ENCODE measurements at regions not wholly inside any gene's neighbourhood (a gene's known extent, or its start where the extent isn't known, plus 50 kb on each side); places are given as distances from the start of the nearest gene placed in this dataset.

- in situ Hi-C loops (cut with HindIII; ENCODE audit: low pct_unique_long_range_greater_than_20kb, low sequenced_read_pairs): no loop called here
- no peaks in the 10 kb centered on the region for H3K9me3 ChIP-seq (ENCODE audit: control insufficient read depth, insufficient read depth, low read depth, low read length)
- ChIA-PET CTCF (no interaction called here), POLR2A (no interaction called here)
- no peak for ATAC-seq
- no peak overlapping the region for H3K27ac ChIP-seq (ENCODE audit: low read length)
- H3K4me1 ChIP-seq (ENCODE audit: control insufficient read depth, insufficient read depth, low read length): no peaks in the 10 kb centered on the region
- intact Hi-C loops (cut with micrococcal nuclease; ENCODE audit: unreplicated experiment): no loop called here
- no peak overlapping the region for H3K4me3 ChIP-seq (ENCODE audit: low read depth in 2 of 2, low read length in 2 of 2)
- no TSS peak for BruUV-seq (replicated peaks)
- TF ChIP-seq POLR2AphosphoS5 (IDR thresholded peaks at IDR 0.05; ENCODE audit: low read depth, low read length) (no peak), SIN3A (IDR thresholded peaks at IDR 0.05; ENCODE audit: borderline replicate concordance, insufficient read depth, low read depth, low read length) (no peak), TCF7L2 (IDR thresholded peaks at IDR 0.05; ENCODE audit: low read depth, low read length) (no peak)
- TF ChIP-seq, protein P1, sequence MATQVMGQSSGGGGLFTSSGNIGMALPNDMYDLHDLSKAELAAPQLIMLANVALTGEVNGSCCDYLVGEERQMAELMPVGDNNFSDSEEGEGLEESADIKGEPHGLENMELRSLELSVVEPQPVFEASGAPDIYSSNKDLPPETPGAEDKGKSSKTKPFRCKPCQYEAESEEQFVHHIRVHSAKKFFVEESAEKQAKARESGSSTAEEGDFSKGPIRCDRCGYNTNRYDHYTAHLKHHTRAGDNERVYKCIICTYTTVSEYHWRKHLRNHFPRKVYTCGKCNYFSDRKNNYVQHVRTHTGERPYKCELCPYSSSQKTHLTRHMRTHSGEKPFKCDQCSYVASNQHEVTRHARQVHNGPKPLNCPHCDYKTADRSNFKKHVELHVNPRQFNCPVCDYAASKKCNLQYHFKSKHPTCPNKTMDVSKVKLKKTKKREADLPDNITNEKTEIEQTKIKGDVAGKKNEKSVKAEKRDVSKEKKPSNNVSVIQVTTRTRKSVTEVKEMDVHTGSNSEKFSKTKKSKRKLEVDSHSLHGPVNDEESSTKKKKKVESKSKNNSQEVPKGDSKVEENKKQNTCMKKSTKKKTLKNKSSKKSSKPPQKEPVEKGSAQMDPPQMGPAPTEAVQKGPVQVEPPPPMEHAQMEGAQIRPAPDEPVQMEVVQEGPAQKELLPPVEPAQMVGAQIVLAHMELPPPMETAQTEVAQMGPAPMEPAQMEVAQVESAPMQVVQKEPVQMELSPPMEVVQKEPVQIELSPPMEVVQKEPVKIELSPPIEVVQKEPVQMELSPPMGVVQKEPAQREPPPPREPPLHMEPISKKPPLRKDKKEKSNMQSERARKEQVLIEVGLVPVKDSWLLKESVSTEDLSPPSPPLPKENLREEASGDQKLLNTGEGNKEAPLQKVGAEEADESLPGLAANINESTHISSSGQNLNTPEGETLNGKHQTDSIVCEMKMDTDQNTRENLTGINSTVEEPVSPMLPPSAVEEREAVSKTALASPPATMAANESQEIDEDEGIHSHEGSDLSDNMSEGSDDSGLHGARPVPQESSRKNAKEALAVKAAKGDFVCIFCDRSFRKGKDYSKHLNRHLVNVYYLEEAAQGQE (IDR thresholded peaks at IDR 0.05; ENCODE audit: insufficient read depth in 1 of 2, low read depth in 2 of 2, low read length in 1 of 2): no peak
- no peaks in the 10 kb centered on the region for H3K27me3 ChIP-seq (ENCODE audit: control insufficient read depth, insufficient read depth, low read length)
- H3K36me3 ChIP-seq (ENCODE audit: control insufficient read depth, insufficient read depth, low read length): no peaks in the 10 kb centered on the region
- no peak for DNase-seq (ENCODE audit: low read depth, low spot score)
These were observed 124.3 kb upstream of the ATP2B2 start for GRCh38 chr3:10629671-10630040.

GRCh38 chr3:10631224-10631623 is 125.8 kb upstream of the ATP2B2 start:
- in situ Hi-C loops (cut with HindIII; ENCODE audit: low pct_unique_long_range_greater_than_20kb, low sequenced_read_pairs) (no loop called here), intact Hi-C loops (cut with micrococcal nuclease; ENCODE audit: unreplicated experiment) (no loop called here)
- POLR2A ChIA-PET: no interaction called here
- ATAC-seq (no peak), DNase-seq (ENCODE audit: low read depth, low spot score) (no peak)
- Histone ChIP-seq H3K27ac (ENCODE audit: low read length) (no peak overlapping the region), H3K4me3 (ENCODE audit: low read depth in 2 of 2, low read length in 2 of 2) (no peak overlapping the region), H3K27me3 (ENCODE audit: control insufficient read depth, insufficient read depth, low read length) (no peaks in the 10 kb centered on the region), H3K4me1 (ENCODE audit: control insufficient read depth, insufficient read depth, low read length) (no peaks in the 10 kb centered on the region), H3K9me3 (ENCODE audit: control insufficient read depth, insufficient read depth, low read depth, low read length) (no peaks in the 10 kb centered on the region), H3K36me3 (ENCODE audit: control insufficient read depth, insufficient read depth, low read length) (no peaks in the 10 kb centered on the region)
- no peak for TF ChIP-seq POLR2AphosphoS5 (IDR thresholded peaks at IDR 0.05; ENCODE audit: low read depth, low read length)
- TF ChIP-seq, protein P2, sequence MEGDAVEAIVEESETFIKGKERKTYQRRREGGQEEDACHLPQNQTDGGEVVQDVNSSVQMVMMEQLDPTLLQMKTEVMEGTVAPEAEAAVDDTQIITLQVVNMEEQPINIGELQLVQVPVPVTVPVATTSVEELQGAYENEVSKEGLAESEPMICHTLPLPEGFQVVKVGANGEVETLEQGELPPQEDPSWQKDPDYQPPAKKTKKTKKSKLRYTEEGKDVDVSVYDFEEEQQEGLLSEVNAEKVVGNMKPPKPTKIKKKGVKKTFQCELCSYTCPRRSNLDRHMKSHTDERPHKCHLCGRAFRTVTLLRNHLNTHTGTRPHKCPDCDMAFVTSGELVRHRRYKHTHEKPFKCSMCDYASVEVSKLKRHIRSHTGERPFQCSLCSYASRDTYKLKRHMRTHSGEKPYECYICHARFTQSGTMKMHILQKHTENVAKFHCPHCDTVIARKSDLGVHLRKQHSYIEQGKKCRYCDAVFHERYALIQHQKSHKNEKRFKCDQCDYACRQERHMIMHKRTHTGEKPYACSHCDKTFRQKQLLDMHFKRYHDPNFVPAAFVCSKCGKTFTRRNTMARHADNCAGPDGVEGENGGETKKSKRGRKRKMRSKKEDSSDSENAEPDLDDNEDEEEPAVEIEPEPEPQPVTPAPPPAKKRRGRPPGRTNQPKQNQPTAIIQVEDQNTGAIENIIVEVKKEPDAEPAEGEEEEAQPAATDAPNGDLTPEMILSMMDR (IDR thresholded peaks at IDR 0.05): no peak
- TF ChIP-seq, protein P1 (IDR thresholded peaks at IDR 0.05; ENCODE audit: insufficient read depth in 1 of 2, low read depth in 2 of 2, low read length in 1 of 2): no peak
- TF ChIP-seq TCF7L2 (IDR thresholded peaks at IDR 0.05; ENCODE audit: low read depth, low read length): no peak
- TF ChIP-seq SIN3A (IDR thresholded peaks at IDR 0.05; ENCODE audit: borderline replicate concordance, insufficient read depth, low read depth, low read length): no peak
- no TSS peak for BruUV-seq (replicated peaks)
- CTCF ChIA-PET: no interaction called here
